T-helper 17 cell (primary cell): ENCODE measurements at regions not wholly inside any gene's neighbourhood (a gene's known extent, or its start where the extent isn't known, plus 50 kb on each side); places are given as distances from the start of the nearest gene placed in this dataset.

Experiments used
- ATAC-seq: fragments of 150-1000 bp; cut with Tn5 transposase; 2 replicates; pipeline ENCODE4 v1.10.0; 2021; ENCODE audit warnings: mild to moderate bottlenecking, moderate library complexity
- DNase-seq, 3 donors: peaks; one replicate each; pipeline versions ENCODE4 v3.0.0 to v3.0.0-alpha.2; 2020 to 2021
- H3K9me3 ChIP-seq: one replicate; pipeline ENCODE4 v1.7.0; 2013; ENCODE audit warnings: low read length, mild to moderate bottlenecking; ENCODE audit not compliant: control insufficient read depth, poor library complexity, severe bottlenecking
- H3K27ac Mint-ChIP-seq: one replicate; pipeline ENCODE4 v1.8.0; 2022; ENCODE audit warnings: mild to moderate bottlenecking, moderate library complexity, mixed read lengths
- H3K27me3 Mint-ChIP-seq: one replicate; pipeline ENCODE4 v1.8.0; 2022; ENCODE audit warnings: mixed read lengths
- H3K36me3 Mint-ChIP-seq: one replicate; pipeline ENCODE4 v1.8.0; 2022; ENCODE audit warnings: low read depth, mixed read lengths
- H3K4me1 Mint-ChIP-seq: one replicate; pipeline ENCODE4 v1.8.0; 2022; ENCODE audit warnings: mild to moderate bottlenecking, mixed read lengths
- H3K4me3 Mint-ChIP-seq: one replicate; pipeline ENCODE4 v1.8.0; 2022; ENCODE audit warnings: mild to moderate bottlenecking, moderate library complexity, mixed read lengths

GRCh38 chr3:35393901-35394799, 245.2 kb upstream of the ARPP21 start:
- Mint-ChIP-seq H3K4me1 (no peaks in the 10 kb centered on the region), H3K27me3 (no peaks in the 10 kb centered on the region), H3K4me3 (no peak overlapping the region), H3K27ac (no peak overlapping the region), H3K36me3 (no peaks in the 10 kb centered on the region)
- ATAC-seq (no peak), DNase-seq (no peak)
- H3K9me3 ChIP-seq = no peaks in the 10 kb centered on the region

- Mint-ChIP-seq H3K36me3 (no peaks in the 10 kb centered on the region), H3K27ac (no peak overlapping the region), H3K4me1 (no peaks in the 10 kb centered on the region), H3K27me3 (no peaks in the 10 kb centered on the region), H3K4me3 (no peak overlapping the region)
- no peaks in the 10 kb centered on the region for H3K9me3 ChIP-seq
- no peak for DNase-seq
- ATAC-seq = no peak
Measured at GRCh38 chr3:35394905-35395304, 244.4 kb upstream of the ARPP21 start.

- Mint-ChIP-seq H3K27ac (no peak overlapping the region), H3K4me3 (no peak overlapping the region), H3K4me1 (no peaks in the 10 kb centered on the region), H3K36me3 (no peaks in the 10 kb centered on the region), H3K27me3 (no peaks in the 10 kb centered on the region)
- no peak for ATAC-seq
- DNase-seq = no peak
- H3K9me3 ChIP-seq = no peaks in the 10 kb centered on the region
Measured at GRCh38 chr3:35401671-35402070, 237.7 kb upstream of the ARPP21 start.

GRCh38 chr3:35404571-35404970, 234.8 kb upstream of the ARPP21 start:
- no peak for ATAC-seq
- no peaks in the 10 kb centered on the region for H3K9me3 ChIP-seq
- Mint-ChIP-seq H3K36me3 (no peaks in the 10 kb centered on the region), H3K4me1 (no peaks in the 10 kb centered on the region), H3K27ac (no peak overlapping the region), H3K27me3 (no peaks in the 10 kb centered on the region), H3K4me3 (no peak overlapping the region)
- DNase-seq = no peak

- DNase-seq = no peak
- no peaks in the 10 kb centered on the region for H3K36me3 Mint-ChIP-seq
- ATAC-seq = no peak
- H3K9me3 ChIP-seq = no peaks in the 10 kb centered on the region
- H3K4me3 Mint-ChIP-seq = no peak overlapping the region
- H3K4me1 Mint-ChIP-seq = no peaks in the 10 kb centered on the region
- H3K27ac Mint-ChIP-seq = no peak overlapping the region
- no peaks in the 10 kb centered on the region for H3K27me3 Mint-ChIP-seq
Measured at GRCh38 chr3:35408882-35409281, 230.4 kb upstream of the ARPP21 start.

GRCh38 chr3:35409991-35410390, 229.3 kb upstream of the ARPP21 start:
- DNase-seq = no peak
- Mint-ChIP-seq H3K36me3 (no peaks in the 10 kb centered on the region), H3K4me1 (no peaks in the 10 kb centered on the region), H3K4me3 (no peak overlapping the region), H3K27me3 (no peaks in the 10 kb centered on the region), H3K27ac (no peak overlapping the region)
- no peaks in the 10 kb centered on the region for H3K9me3 ChIP-seq
- ATAC-seq = no peak

- Mint-ChIP-seq H3K4me3 (no peak overlapping the region), H3K27ac (no peak overlapping the region), H3K27me3 (no peaks in the 10 kb centered on the region), H3K4me1 (no peaks in the 10 kb centered on the region), H3K36me3 (no peaks in the 10 kb centered on the region)
- no peaks in the 10 kb centered on the region for H3K9me3 ChIP-seq
- ATAC-seq (no peak), DNase-seq (no peak)
Measured at GRCh38 chr3:35413483-35413882, 225.8 kb upstream of the ARPP21 start.

GRCh38 chr3:35417080-35417479, 222.2 kb upstream of the ARPP21 start:
- Mint-ChIP-seq H3K36me3 (no peaks in the 10 kb centered on the region), H3K4me1 (no peaks in the 10 kb centered on the region), H3K27ac (no peak overlapping the region), H3K27me3 (no peaks in the 10 kb centered on the region), H3K4me3 (no peak overlapping the region)
- no peak for ATAC-seq
- no peaks in the 10 kb centered on the region for H3K9me3 ChIP-seq
- no peak for DNase-seq

GRCh38 chr3:35422101-35422500, 217.2 kb upstream of the ARPP21 start:
- no peaks in the 10 kb centered on the region for H3K36me3 Mint-ChIP-seq

GRCh38 chr3:35422836-35423601, 216.3 kb upstream of the ARPP21 start:
- no peak for ATAC-seq
- Mint-ChIP-seq H3K27me3 (no peaks in the 10 kb centered on the region), H3K4me3 (no peak overlapping the region), H3K4me1 (no peaks in the 10 kb centered on the region), H3K36me3 (no peaks in the 10 kb centered on the region), H3K27ac (no peak overlapping the region)
- H3K9me3 ChIP-seq = no peaks in the 10 kb centered on the region
- DNase-seq = no peak

More at GRCh38 chr3:35422101-35422500, 217.2 kb upstream of the ARPP21 start:
- no peaks in the 10 kb centered on the region for H3K9me3 ChIP-seq
- Mint-ChIP-seq H3K27me3 (no peaks in the 10 kb centered on the region), H3K4me1 (no peaks in the 10 kb centered on the region), H3K4me3 (no peak overlapping the region), H3K27ac (no peak overlapping the region)
- DNase-seq (no peak), ATAC-seq (no peak)

GRCh38 chr3:35426366-35426958, 212.9 kb upstream of the ARPP21 start:
- Mint-ChIP-seq H3K27me3 (no peaks in the 10 kb centered on the region), H3K4me1 (no peaks in the 10 kb centered on the region), H3K4me3 (no peak overlapping the region), H3K27ac (no peak overlapping the region), H3K36me3 (no peaks in the 10 kb centered on the region)
- DNase-seq (no peak), ATAC-seq (no peak)
- H3K9me3 ChIP-seq = no peaks in the 10 kb centered on the region

- Mint-ChIP-seq H3K4me3 (no peak overlapping the region), H3K27me3 (no peaks in the 10 kb centered on the region), H3K36me3 (no peaks in the 10 kb centered on the region), H3K4me1 (no peaks in the 10 kb centered on the region), H3K27ac (no peak overlapping the region)
- DNase-seq (no peak), ATAC-seq (no peak)
- H3K9me3 ChIP-seq = peaks cover 3% of the 10 kb centered on the region
Measured at GRCh38 chr3:35437381-35437780, 201.9 kb upstream of the ARPP21 start.

- Mint-ChIP-seq H3K27ac (no peak overlapping the region), H3K4me1 (no peaks in the 10 kb centered on the region), H3K4me3 (no peak overlapping the region), H3K36me3 (no peaks in the 10 kb centered on the region), H3K27me3 (no peaks in the 10 kb centered on the region)
- DNase-seq (no peak), ATAC-seq (no peak)
- H3K9me3 ChIP-seq = peaks cover 3% of the 10 kb centered on the region
Measured at GRCh38 chr3:35438101-35438500, 201.2 kb upstream of the ARPP21 start.
